Fibroblast of lung (primary cell): ENCODE measurements at regions not wholly inside any gene's neighbourhood (a gene's known extent, or its start where the extent isn't known, plus 50 kb on each side); places are given as distances from the start of the nearest gene placed in this dataset.

Experiments used
- DNase-seq, 2 donors: peaks; one replicate each; pipeline versions ENCODE4 v3.0.0 to v3.0.0-alpha.2; 2010; ENCODE audit warnings: low read depth in 2 of 2
- H2AFZ ChIP-seq: 2 replicates; pipeline ENCODE4 v1.5.1; 2012; ENCODE audit warnings: low read length, control low read depth, inconsistent platforms
- H3K27ac ChIP-seq: 2 replicates; pipeline ENCODE4 v1.5.1; 2011; ENCODE audit warnings: low read length, control low read depth; ENCODE audit not compliant: insufficient read depth
- H3K27me3 ChIP-seq: 2 replicates; pipeline ENCODE4 v1.5.1; 2011; ENCODE audit warnings: mild to moderate bottlenecking, low read length; ENCODE audit not compliant: control insufficient read depth, insufficient read depth
- H3K36me3 ChIP-seq: 2 replicates; pipeline ENCODE4 v1.5.1; 2011; ENCODE audit warnings: low read length; ENCODE audit not compliant: control insufficient read depth, insufficient read depth
- H3K4me1 ChIP-seq: 2 replicates; pipeline ENCODE4 v1.5.1; 2011; ENCODE audit warnings: low read length; ENCODE audit not compliant: control insufficient read depth, insufficient read depth; ENCODE audit errors: extremely low read depth
- H3K4me2 ChIP-seq: 2 replicates; pipeline ENCODE4 v1.5.1; 2011; ENCODE audit warnings: low read length, control low read depth; ENCODE audit not compliant: insufficient read depth; ENCODE audit errors: extremely low read depth
- H3K4me3 ChIP-seq, 4 experiments: fragments of 200-600 bp in 1 of 4; sonication (generic) in 1 of 4; replicated peaks in 1 of 4; 2 replicates each; pipeline ENCODE4 v1.5.1; 2011 to 2016; ENCODE audit warnings: low read length in 4 of 4, low read depth in 3 of 4, mild to moderate bottlenecking in 3 of 4, control low read depth in 2 of 4, inconsistent platforms in 1 of 4, mixed read lengths in 1 of 4; ENCODE audit not compliant: insufficient read depth in 1 of 4; ENCODE audit errors: control extremely low read depth in 1 of 4
- H3K79me2 ChIP-seq: 2 replicates; pipeline ENCODE4 v1.5.1; 2012; ENCODE audit warnings: mild to moderate bottlenecking, low read length, inconsistent platforms; ENCODE audit not compliant: control insufficient read depth, insufficient read depth
- H3K9ac ChIP-seq: 2 replicates; pipeline ENCODE4 v1.5.1; 2011; ENCODE audit warnings: mild to moderate bottlenecking, low read length, control low read depth; ENCODE audit not compliant: insufficient read depth
- H3K9me3 ChIP-seq: 2 replicates; pipeline ENCODE4 v1.5.1; 2012; ENCODE audit warnings: low read depth, low read length; ENCODE audit not compliant: control insufficient read depth, insufficient read depth
- H4K20me1 ChIP-seq: 2 replicates; pipeline ENCODE4 v1.5.1; 2011; ENCODE audit warnings: low read length; ENCODE audit not compliant: control insufficient read depth, insufficient read depth; ENCODE audit errors: extremely low read depth
- CTCF ChIP-seq, 2 donors: IDR thresholded peaks in 1 of 2; conservative IDR thresholded peaks in 1 of 2; 1 replicate in 1 of 2; 2 replicates in 1 of 2; pipeline ENCODE4 v1.5.1; 2011 to 2012; ENCODE audit warnings: low read length in 2 of 2, control low read depth in 1 of 2, inconsistent platforms in 1 of 2, low read depth in 1 of 2, mild to moderate bottlenecking in 1 of 2
- EZH2 ChIP-seq: IDR thresholded peaks from 2 replicates; pipeline ENCODE4 v1.5.1; 2012; ENCODE audit warnings: low read length, control low read depth, mild to moderate bottlenecking; ENCODE audit errors: missing control alignments

- TF ChIP-seq EZH2 (no peak), CTCF (conservative IDR thresholded peaks at IDR 0.05 in 1 of 2, IDR thresholded peaks at IDR 0.05 in 1 of 2; ENCODE audit: low read depth in 1 of 2, low read length in 2 of 2) (no peak)
- H4K20me1 ChIP-seq = no peaks in the 10 kb centered on the region
- H3K27me3 ChIP-seq = no peaks in the 10 kb centered on the region
- H3K4me3 ChIP-seq = no peak overlapping the region
- H3K9me3 ChIP-seq = no peaks in the 10 kb centered on the region
- H3K9ac ChIP-seq = no peak overlapping the region
- H3K79me2 ChIP-seq = no peaks in the 10 kb centered on the region
- no peak overlapping the region for H2AFZ ChIP-seq
- DNase-seq = no peak
- H3K27ac ChIP-seq = no peak overlapping the region
- H3K4me1 ChIP-seq = no peaks in the 10 kb centered on the region
- H3K4me2 ChIP-seq = no peak overlapping the region
- H3K36me3 ChIP-seq = no peaks in the 10 kb centered on the region
These were observed 154.1 kb upstream of the GPR149 start for GRCh38 chr3:154584041-154584440.

GRCh38 chr3:154583086-154583634 lies 153.2 kb upstream of the GPR149 start:
- H3K4me2 ChIP-seq = no peak overlapping the region
- no peak for DNase-seq
- no peak overlapping the region for H3K4me3 ChIP-seq
- TF ChIP-seq EZH2 (no peak), CTCF (conservative IDR thresholded peaks at IDR 0.05 in 1 of 2, IDR thresholded peaks at IDR 0.05 in 1 of 2; ENCODE audit: low read depth in 1 of 2, low read length in 2 of 2) (no peak)
- H2AFZ ChIP-seq = no peak overlapping the region
- H3K36me3 ChIP-seq = no peaks in the 10 kb centered on the region
- no peak overlapping the region for H3K9ac ChIP-seq
- no peaks in the 10 kb centered on the region for H4K20me1 ChIP-seq
- H3K4me1 ChIP-seq = no peaks in the 10 kb centered on the region
- H3K27me3 ChIP-seq = no peaks in the 10 kb centered on the region
- H3K27ac ChIP-seq = no peak overlapping the region
- no peaks in the 10 kb centered on the region for H3K79me2 ChIP-seq
- no peaks in the 10 kb centered on the region for H3K9me3 ChIP-seq

- H3K27me3 ChIP-seq = no peaks in the 10 kb centered on the region
- H3K27ac ChIP-seq = no peak overlapping the region
- no peak for TF ChIP-seq CTCF (conservative IDR thresholded peaks at IDR 0.05 in 1 of 2, IDR thresholded peaks at IDR 0.05 in 1 of 2; ENCODE audit: low read depth in 1 of 2, low read length in 2 of 2)
- no peak for TF ChIP-seq EZH2
- no peak overlapping the region for H2AFZ ChIP-seq
- H3K36me3 ChIP-seq = no peaks in the 10 kb centered on the region
- no peaks in the 10 kb centered on the region for H3K79me2 ChIP-seq
- H4K20me1 ChIP-seq = no peaks in the 10 kb centered on the region
- H3K9me3 ChIP-seq = no peaks in the 10 kb centered on the region
- no peak overlapping the region for H3K4me2 ChIP-seq
- no peaks in the 10 kb centered on the region for H3K4me1 ChIP-seq
- DNase-seq = no peak
- no peak overlapping the region for H3K9ac ChIP-seq
- H3K4me3 ChIP-seq = no peak overlapping the region
These were observed 152.5 kb upstream of the GPR149 start for GRCh38 chr3:154582501-154582900.
